Progenitor cell of endocrine pancreas (in vitro differentiated cells): ENCODE measurements at regions not wholly inside any gene's neighbourhood (a gene's known extent, or its start where the extent isn't known, plus 50 kb on each side); places are given as distances from the start of the nearest gene placed in this dataset.

Experiments
- DNase-seq: peaks from one replicate; pipeline ENCODE4 v3.0.0; 2021; ENCODE audit warnings: low spot score; ENCODE audit not compliant: unreplicated experiment
- H3K27ac Mint-ChIP-seq: 2 replicates; pipeline ENCODE4 v1.8.0; 2021; ENCODE audit warnings: mild to moderate bottlenecking, moderate library complexity, mixed read lengths
- H3K27me3 Mint-ChIP-seq: 2 replicates; pipeline ENCODE4 v1.8.0; 2021; ENCODE audit warnings: mixed read lengths
- H3K36me3 Mint-ChIP-seq: 2 replicates; pipeline ENCODE4 v1.8.0; 2022; ENCODE audit warnings: mixed read lengths; ENCODE audit not compliant: insufficient read depth
- H3K4me1 Mint-ChIP-seq: 2 replicates; pipeline ENCODE4 v1.8.0; 2021; ENCODE audit warnings: low read depth, mixed read lengths
- H3K4me3 Mint-ChIP-seq: 2 replicates; pipeline ENCODE4 v1.8.0; 2021; ENCODE audit warnings: low read depth, mild to moderate bottlenecking, moderate library complexity, mixed read lengths
- H3K9me3 Mint-ChIP-seq: 2 replicates; pipeline ENCODE4 v1.8.0; 2021; ENCODE audit warnings: low read depth, mixed read lengths
- CTCF ChIP-seq: fragments of 200-600 bp; sonication (generic); IDR thresholded peaks from one replicate; pipeline ENCODE4 v1.5.0; 2021; ENCODE audit warnings: antibody characterized with exemption, mild to moderate bottlenecking; ENCODE audit not compliant: unreplicated experiment

DNA sequence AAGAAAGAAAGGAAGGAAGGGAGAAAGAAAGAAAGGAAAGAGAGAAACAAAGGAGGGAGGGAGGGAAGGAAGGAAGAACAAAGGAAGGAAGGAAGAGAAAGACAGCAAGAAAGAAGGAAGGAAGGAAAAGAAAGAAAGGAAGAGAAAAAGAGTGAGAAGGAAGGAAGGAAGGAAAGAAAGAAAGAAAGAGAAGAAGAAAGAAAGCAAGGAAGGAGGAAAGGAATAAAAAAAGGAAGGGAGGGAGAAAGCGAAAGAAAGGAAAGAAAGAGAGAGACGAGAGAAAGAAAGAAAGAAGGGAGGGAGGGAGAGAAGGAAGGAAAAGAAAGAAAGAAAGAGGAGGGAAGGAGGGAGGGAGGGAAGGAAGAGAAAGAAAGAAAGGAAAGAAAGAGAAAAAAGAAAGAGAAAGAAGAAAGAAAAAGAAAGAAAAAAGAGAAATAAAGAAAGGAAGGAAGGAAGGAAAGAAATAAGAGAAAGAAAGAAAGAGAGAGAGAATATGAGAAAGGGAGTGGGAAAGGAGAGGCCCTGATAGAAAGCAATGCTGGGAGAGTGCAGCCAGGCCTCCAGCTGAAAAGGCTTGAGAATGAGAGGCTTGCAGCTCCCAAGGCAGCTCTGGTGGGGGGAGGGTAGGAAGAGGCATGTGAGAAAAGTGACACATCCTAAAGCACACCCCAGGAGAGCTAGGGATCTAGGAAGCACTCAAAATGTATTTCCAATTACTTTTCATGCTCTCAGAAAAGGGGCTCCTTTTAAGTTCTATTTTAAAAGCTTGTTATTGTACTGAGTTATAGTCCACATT lies 134.0 kb upstream of the ZIC3 start:
- Mint-ChIP-seq H3K36me3 (peaks cover 2% of the 10 kb centered on the region), H3K27ac (no peak overlapping the region), H3K4me1 (no peaks in the 10 kb centered on the region), H3K27me3 (peaks cover 42% of the 10 kb centered on the region), H3K4me3 (no peak overlapping the region), H3K9me3 (peaks cover 31% of the 10 kb centered on the region)
- TF ChIP-seq CTCF = no peak
- no peak for DNase-seq

GRCh38 chrX:137430984-137431475 lies 134.9 kb upstream of the ZIC3 start:
- Mint-ChIP-seq H3K4me1 (peaks cover 2% of the 10 kb centered on the region), H3K27ac (no peak overlapping the region), H3K9me3 (peaks cover 27% of the 10 kb centered on the region), H3K27me3 (peaks cover 49% of the 10 kb centered on the region), H3K36me3 (peaks cover 2% of the 10 kb centered on the region), H3K4me3 (no peak overlapping the region)
- no peak for TF ChIP-seq CTCF
- DNase-seq = no peak

- H3K36me3 Mint-ChIP-seq = no peaks in the 10 kb centered on the region
- H3K4me1 Mint-ChIP-seq = peaks cover 2% of the 10 kb centered on the region
- H3K27ac Mint-ChIP-seq = no peak overlapping the region
- DNase-seq = no peak
- TF ChIP-seq CTCF = no peak
- peaks cover 57% of the 10 kb centered on the region for H3K27me3 Mint-ChIP-seq
- H3K4me3 Mint-ChIP-seq = no peak overlapping the region
- peaks cover 20% of the 10 kb centered on the region for H3K9me3 Mint-ChIP-seq
Measured at GRCh38 chrX:137430301-137430700, 135.6 kb upstream of the ZIC3 start.

DNA sequence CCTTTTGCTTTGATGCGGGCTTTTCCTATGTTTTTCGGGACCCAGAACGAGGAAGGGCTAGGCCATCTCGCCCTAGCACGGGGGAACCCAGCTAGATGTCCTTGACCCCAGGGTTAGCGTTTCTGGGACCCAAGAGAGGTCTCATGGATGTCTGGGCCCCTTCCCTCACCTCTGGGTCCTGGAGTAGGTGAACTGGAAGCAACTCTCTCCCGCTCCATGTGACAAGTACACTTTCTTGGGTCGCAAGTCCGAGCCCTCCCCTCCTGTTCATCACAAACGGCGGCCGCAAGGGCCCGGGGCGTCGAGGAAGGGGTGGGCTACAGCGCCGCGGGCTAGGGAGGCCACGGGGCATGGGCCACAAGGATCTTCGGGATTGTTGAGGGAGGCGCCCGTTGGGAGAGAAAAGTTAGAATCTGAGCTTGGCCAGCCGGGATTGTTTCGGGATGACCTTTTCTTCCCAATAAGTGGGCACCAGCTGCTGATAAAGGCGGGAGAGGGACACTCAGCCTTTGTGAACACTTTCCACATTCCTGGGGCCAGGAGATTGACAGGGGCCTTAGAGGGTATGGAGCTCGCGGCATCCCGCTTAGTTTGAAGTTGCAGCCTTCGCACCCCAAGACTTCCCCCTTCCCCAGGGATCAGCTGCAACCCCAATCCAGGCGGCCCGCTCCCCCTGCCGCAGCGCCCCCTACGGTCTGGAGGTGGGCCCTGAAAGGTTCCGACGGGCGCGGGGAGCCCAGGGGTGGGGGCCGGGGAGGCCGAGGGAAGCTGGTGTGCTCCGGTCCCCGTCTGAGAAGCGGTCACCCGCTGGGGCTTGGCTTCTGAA lies 136.9 kb upstream of the ZIC3 start:
- no peak overlapping the region for H3K4me3 Mint-ChIP-seq

More for the DNA sequence above, 136.9 kb upstream of the ZIC3 start:
- Mint-ChIP-seq H3K27me3 (peaks cover 68% of the 10 kb centered on the region), H3K27ac (no peak overlapping the region), H3K9me3 (peaks cover 15% of the 10 kb centered on the region), H3K36me3 (no peaks in the 10 kb centered on the region), H3K4me1 (peaks cover 5% of the 10 kb centered on the region)
- peak; percentile 24 for TF ChIP-seq CTCF
- no peak for DNase-seq
